Activated naive CD8-positive, alpha-beta T cell treated with anti-CD3 and anti-CD28 coated beads, Interleukin-2, amount 10 ng/mL, durations not matched to agents 7 days and 5 days (primary cell): ENCODE measurements at regions not wholly inside any gene's neighbourhood (a gene's known extent, or its start where the extent isn't known, plus 50 kb on each side); places are given as distances from the start of the nearest gene placed in this dataset.
"Not testable (repeated sequence)": the region's sequence is repeated elsewhere in the genome, so short reads cannot be mapped to it uniquely, and the experiment has no call there.

Experiments
- ATAC-seq: fragments of 150-1000 bp; cut with Tn5 transposase; one replicate; pipeline ENCODE4 v1.10.0; 2021; ENCODE audit warnings: low read depth, moderate library complexity
- POLR2A ChIA-PET: fragments of 350-600 bp; sonication (Branson Sonifier 250); formaldehyde crosslinking; loops from one replicate; lab custom pipeline; 2021; ENCODE audit warnings: antibody characterized with exemption; lab: Charles Lee
- DNase-seq: peaks from one replicate; pipeline ENCODE4 v3.0.0; 2021
- H3K27ac Mint-ChIP-seq: one replicate; pipeline ENCODE4 v1.8.0; 2022; ENCODE audit warnings: mild to moderate bottlenecking, mixed read lengths
- H3K27me3 Mint-ChIP-seq: one replicate; pipeline ENCODE4 v1.8.0; 2022; ENCODE audit warnings: mild to moderate bottlenecking, moderate library complexity, mixed read lengths
- H3K36me3 Mint-ChIP-seq: one replicate; pipeline ENCODE4 v1.8.0; 2021; ENCODE audit warnings: mild to moderate bottlenecking, mixed read lengths
- H3K4me1 Mint-ChIP-seq: one replicate; pipeline ENCODE4 v1.8.0; 2021; ENCODE audit warnings: mixed read lengths
- H3K4me3 Mint-ChIP-seq: one replicate; pipeline ENCODE4 v1.8.0; 2022; ENCODE audit warnings: mild to moderate bottlenecking, moderate library complexity, mixed read lengths
- H3K9me3 Mint-ChIP-seq: one replicate; pipeline ENCODE4 v1.8.0; 2021; ENCODE audit warnings: mixed read lengths

GRCh38 chr6:11443125-11443524 lies 94.4 kb upstream of the TMEM170B start:
- ATAC-seq, H3K9me3 Mint-ChIP-seq, H3K36me3 Mint-ChIP-seq, DNase-seq, H3K27ac Mint-ChIP-seq, H3K4me3 Mint-ChIP-seq, H3K27me3 Mint-ChIP-seq, POLR2A ChIA-PET: not testable (repeated sequence)
- H3K4me1 Mint-ChIP-seq: peaks cover 20% of the 10 kb centered on the region

GRCh38 chr6:11442495-11442894 lies 95.1 kb upstream of the TMEM170B start:
- POLR2A ChIA-PET: no interaction called here
- peaks cover 11% of the 10 kb centered on the region for H3K9me3 Mint-ChIP-seq
- peaks cover 8% of the 10 kb centered on the region for H3K36me3 Mint-ChIP-seq
- no peak overlapping the region for H3K4me3 Mint-ChIP-seq
- DNase-seq: no peak
- no peak overlapping the region for H3K27ac Mint-ChIP-seq
- H3K4me1 Mint-ChIP-seq: peaks cover 20% of the 10 kb centered on the region
- H3K27me3 Mint-ChIP-seq: no peaks in the 10 kb centered on the region
- ATAC-seq: no peak

- Mint-ChIP-seq H3K9me3 (peaks cover 11% of the 10 kb centered on the region), H3K27me3 (no peaks in the 10 kb centered on the region), H3K4me1 (peaks cover 20% of the 10 kb centered on the region), H3K4me3 (no peak overlapping the region), H3K36me3 (peaks cover 8% of the 10 kb centered on the region), H3K27ac (no peak overlapping the region)
- DNase-seq: no peak
- no peak for ATAC-seq
- POLR2A ChIA-PET: no interaction called here
Measured at GRCh38 chr6:11439876-11440275, 97.7 kb upstream of the TMEM170B start.

GRCh38 chr6:11439017-11439420 lies 98.5 kb upstream of the TMEM170B start:
- DNase-seq (no peak), ATAC-seq (peak; percentile 39)
- Mint-ChIP-seq H3K27ac (no peak overlapping the region), H3K9me3 (peaks cover 10% of the 10 kb centered on the region), H3K27me3 (no peaks in the 10 kb centered on the region), H3K4me1 (peaks cover 14% of the 10 kb centered on the region), H3K36me3 (peaks cover 4% of the 10 kb centered on the region), H3K4me3 (peak overlapping the region; percentile 26)
- POLR2A ChIA-PET: no interaction called here

GRCh38 chr6:11437824-11438459 lies 99.6 kb upstream of the TMEM170B start:
- Mint-ChIP-seq H3K4me1 (peaks cover 14% of the 10 kb centered on the region), H3K27me3 (no peaks in the 10 kb centered on the region), H3K27ac (no peak overlapping the region), H3K36me3 (peaks cover 2% of the 10 kb centered on the region), H3K9me3 (peaks cover 9% of the 10 kb centered on the region), H3K4me3 (no peak overlapping the region)
- no peak for DNase-seq
- no peak for ATAC-seq
- POLR2A ChIA-PET: no interaction called here

GRCh38 chr6:11436508-11437096 lies 100.9 kb upstream of the TMEM170B start:
- POLR2A ChIA-PET: no interaction called here
- no peak for DNase-seq
- H3K4me3 Mint-ChIP-seq: no peak overlapping the region
- no peak for ATAC-seq
- peaks cover 2% of the 10 kb centered on the region for H3K36me3 Mint-ChIP-seq
- peaks cover 14% of the 10 kb centered on the region for H3K4me1 Mint-ChIP-seq
- peaks cover 6% of the 10 kb centered on the region for H3K9me3 Mint-ChIP-seq
- H3K27me3 Mint-ChIP-seq: no peaks in the 10 kb centered on the region
- no peak overlapping the region for H3K27ac Mint-ChIP-seq

GRCh38 chr6:11434565-11435326 lies 102.8 kb upstream of the TMEM170B start:
- Mint-ChIP-seq H3K36me3 (peaks cover 2% of the 10 kb centered on the region), H3K4me1 (peaks cover 13% of the 10 kb centered on the region), H3K4me3 (no peak overlapping the region), H3K9me3 (peaks cover 5% of the 10 kb centered on the region), H3K27ac (no peak overlapping the region), H3K27me3 (no peaks in the 10 kb centered on the region)
- DNase-seq (no peak), ATAC-seq (no peak)
- POLR2A ChIA-PET: no interaction called here

- no peak overlapping the region for H3K27ac Mint-ChIP-seq
- POLR2A ChIA-PET: no interaction called here
- peaks cover 2% of the 10 kb centered on the region for H3K36me3 Mint-ChIP-seq
- DNase-seq (no peak), ATAC-seq (no peak)
- H3K4me3 Mint-ChIP-seq: no peak overlapping the region
- no peaks in the 10 kb centered on the region for H3K27me3 Mint-ChIP-seq
- H3K4me1 Mint-ChIP-seq: peaks cover 14% of the 10 kb centered on the region
- peaks cover 5% of the 10 kb centered on the region for H3K9me3 Mint-ChIP-seq
Measured at GRCh38 chr6:11433860-11434259, 103.7 kb upstream of the TMEM170B start.

- POLR2A ChIA-PET: no interaction called here
- ATAC-seq (no peak), DNase-seq (no peak)
- H3K27ac Mint-ChIP-seq: no peak overlapping the region
- H3K36me3 Mint-ChIP-seq: peaks cover 2% of the 10 kb centered on the region
- H3K4me1 Mint-ChIP-seq: peaks cover 18% of the 10 kb centered on the region
- peaks cover 5% of the 10 kb centered on the region for H3K9me3 Mint-ChIP-seq
- H3K4me3 Mint-ChIP-seq: no peak overlapping the region
- no peaks in the 10 kb centered on the region for H3K27me3 Mint-ChIP-seq
Measured at GRCh38 chr6:11432713-11433450, 104.7 kb upstream of the TMEM170B start.

- H3K4me1 Mint-ChIP-seq: peaks cover 20% of the 10 kb centered on the region
- no peak overlapping the region for H3K27ac Mint-ChIP-seq
- ATAC-seq: no peak
- DNase-seq: no peak
- POLR2A ChIA-PET: no interaction called here
- H3K27me3 Mint-ChIP-seq: no peaks in the 10 kb centered on the region
- no peak overlapping the region for H3K4me3 Mint-ChIP-seq
- H3K36me3 Mint-ChIP-seq: peaks cover 2% of the 10 kb centered on the region
- H3K9me3 Mint-ChIP-seq: peaks cover 3% of the 10 kb centered on the region
Measured at GRCh38 chr6:11432091-11432490, 105.5 kb upstream of the TMEM170B start.

GRCh38 chr6:11431455-11431937 lies 106.1 kb upstream of the TMEM170B start:
- POLR2A ChIA-PET: no interaction called here
- H3K27me3 Mint-ChIP-seq: no peaks in the 10 kb centered on the region
- no peak overlapping the region for H3K4me3 Mint-ChIP-seq
- DNase-seq (no peak), ATAC-seq (no peak)
- H3K4me1 Mint-ChIP-seq: peaks cover 20% of the 10 kb centered on the region
- H3K9me3 Mint-ChIP-seq: peaks cover 1% of the 10 kb centered on the region
- no peak overlapping the region for H3K27ac Mint-ChIP-seq
- H3K36me3 Mint-ChIP-seq: no peaks in the 10 kb centered on the region

- no peak overlapping the region for H3K27ac Mint-ChIP-seq
- ATAC-seq (no peak), DNase-seq (no peak)
- no peak overlapping the region for H3K4me3 Mint-ChIP-seq
- POLR2A ChIA-PET: interaction anchor here (1.7 kb wide), 1 partner anchor 231 kb away, joined by 4 read pairs; no protein-coding TSS in a partner anchor
- no peaks in the 10 kb centered on the region for H3K9me3 Mint-ChIP-seq
- H3K4me1 Mint-ChIP-seq: peaks cover 20% of the 10 kb centered on the region
- H3K36me3 Mint-ChIP-seq: no peaks in the 10 kb centered on the region
- no peaks in the 10 kb centered on the region for H3K27me3 Mint-ChIP-seq
Measured at GRCh38 chr6:11430036-11430435, 107.5 kb upstream of the TMEM170B start.

GRCh38 chr6:11429577-11429976 lies 108.0 kb upstream of the TMEM170B start:
- no peaks in the 10 kb centered on the region for H3K27me3 Mint-ChIP-seq
- no peaks in the 10 kb centered on the region for H3K9me3 Mint-ChIP-seq
- ATAC-seq (peak; percentile 28), DNase-seq (no peak)
- H3K27ac Mint-ChIP-seq: peak overlapping the region; percentile 15
- POLR2A ChIA-PET: interaction anchor here (1.7 kb wide), 1 partner anchor 230 kb away, joined by 4 read pairs; no protein-coding TSS in a partner anchor
- H3K4me1 Mint-ChIP-seq: peaks cover 20% of the 10 kb centered on the region
- H3K4me3 Mint-ChIP-seq: no peak overlapping the region
- no peaks in the 10 kb centered on the region for H3K36me3 Mint-ChIP-seq
